NCI-H187 treated with DMSO at 0.1 percent for 48 hours (cell line): ENCODE measurements at regions not wholly inside any gene's neighbourhood (a gene's known extent, or its start where the extent isn't known, plus 50 kb on each side); places are given as distances from the start of the nearest gene placed in this dataset.

Experiments used
- DNase-seq: peaks from one replicate; lab custom pipeline; 2025; lab: John Stamatoyannopoulos, UW

- no peak for DNase-seq
These were observed 71.0 kb upstream of the TAF1B start for GRCh38 chr2:9772035-9772998.

DNA sequence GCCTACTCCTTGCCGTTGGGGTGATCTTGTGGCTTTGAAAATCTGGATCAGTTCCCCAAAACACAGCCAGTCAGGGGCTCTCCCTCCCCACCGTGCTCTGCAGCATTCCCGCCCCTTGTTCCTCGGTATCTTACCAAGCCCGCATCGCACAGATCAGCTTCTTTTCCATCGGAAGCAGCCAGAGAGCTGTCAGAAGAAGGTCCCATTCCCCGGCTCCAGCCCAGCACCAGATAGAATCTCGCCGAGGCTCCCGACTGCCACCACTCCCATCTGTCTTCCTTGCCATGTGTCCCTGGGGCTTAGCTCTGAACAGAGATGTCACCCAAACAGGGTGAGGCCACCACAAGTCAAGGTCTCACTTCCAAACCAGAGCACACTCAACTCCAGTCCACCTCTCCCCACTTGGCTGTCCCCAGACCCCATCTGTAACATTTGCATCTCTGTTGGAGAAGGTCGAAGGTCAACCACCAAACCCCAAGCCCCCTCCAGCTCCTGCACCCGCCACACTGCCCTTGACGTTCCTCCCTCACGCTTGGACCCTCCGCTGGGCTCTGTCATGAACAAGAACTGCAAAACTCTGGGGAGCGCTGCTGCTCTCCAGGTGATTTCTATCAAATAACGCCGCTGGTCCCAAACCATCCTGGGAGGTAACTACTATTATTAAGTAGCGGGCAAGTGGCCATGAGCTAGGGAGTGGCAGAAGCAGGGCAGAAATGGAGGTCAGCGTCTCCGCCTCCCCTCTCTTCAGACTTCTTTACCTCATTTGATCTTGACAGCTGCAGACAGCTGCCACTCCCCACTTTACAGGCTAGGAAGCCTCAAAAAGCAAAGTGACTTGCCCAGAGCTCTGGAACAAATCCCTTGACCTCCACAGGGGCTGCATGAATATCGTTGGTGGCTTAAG lies 70.0 kb upstream of the TAF1B start:
- no peak for DNase-seq

GRCh38 chr2:9773903-9774239 lies 69.4 kb upstream of the TAF1B start:
- DNase-seq = no peak

- no peak for DNase-seq
These were observed 69.0 kb upstream of the TAF1B start for GRCh38 chr2:9774266-9774665.

GRCh38 chr2:9775351-9775750 lies 67.9 kb upstream of the TAF1B start:
- no peak for DNase-seq

GRCh38 chr2:9775999-9776712 lies 67.1 kb upstream of the TAF1B start:
- no peak for DNase-seq

DNA sequence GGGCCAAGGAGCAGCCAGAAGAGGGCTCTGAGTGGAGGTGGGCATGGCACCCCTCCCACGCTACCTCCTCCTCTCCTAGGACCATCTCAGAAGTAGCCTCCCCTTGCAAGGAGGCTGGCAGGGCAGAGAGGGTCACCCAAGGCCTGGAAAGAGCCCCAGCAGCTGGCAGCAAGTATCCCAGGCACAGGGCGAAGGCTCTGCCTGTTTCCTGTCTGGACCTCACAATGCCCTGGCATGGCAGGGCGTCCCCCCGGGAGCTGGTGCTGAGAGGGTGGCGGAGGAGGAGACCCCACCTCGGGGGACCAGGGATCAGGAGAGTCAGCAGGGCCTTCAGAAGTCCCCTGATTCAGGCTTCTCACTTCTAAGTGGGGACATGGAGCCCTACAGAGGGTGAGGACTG lies 66.2 kb upstream of the TAF1B start:
- no peak for DNase-seq

DNA sequence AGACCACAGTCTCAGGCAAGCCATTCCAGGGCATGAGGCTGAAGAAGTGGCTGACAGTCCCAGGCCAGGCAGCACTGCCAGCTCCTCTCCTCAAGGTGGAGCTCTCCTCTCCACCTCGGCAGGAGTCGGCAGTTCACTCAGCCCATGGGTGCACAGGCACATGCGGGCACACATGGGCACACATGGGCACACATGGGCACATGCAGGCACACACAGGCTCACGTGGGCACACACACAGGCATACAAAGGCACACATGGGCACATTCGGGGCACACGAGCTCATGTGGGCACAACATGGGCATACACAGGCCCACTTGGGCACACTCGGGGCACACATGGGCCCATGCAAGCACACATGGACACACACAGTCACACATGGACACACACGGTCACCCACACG lies 65.3 kb upstream of the TAF1B start:
- DNase-seq = no peak

DNA sequence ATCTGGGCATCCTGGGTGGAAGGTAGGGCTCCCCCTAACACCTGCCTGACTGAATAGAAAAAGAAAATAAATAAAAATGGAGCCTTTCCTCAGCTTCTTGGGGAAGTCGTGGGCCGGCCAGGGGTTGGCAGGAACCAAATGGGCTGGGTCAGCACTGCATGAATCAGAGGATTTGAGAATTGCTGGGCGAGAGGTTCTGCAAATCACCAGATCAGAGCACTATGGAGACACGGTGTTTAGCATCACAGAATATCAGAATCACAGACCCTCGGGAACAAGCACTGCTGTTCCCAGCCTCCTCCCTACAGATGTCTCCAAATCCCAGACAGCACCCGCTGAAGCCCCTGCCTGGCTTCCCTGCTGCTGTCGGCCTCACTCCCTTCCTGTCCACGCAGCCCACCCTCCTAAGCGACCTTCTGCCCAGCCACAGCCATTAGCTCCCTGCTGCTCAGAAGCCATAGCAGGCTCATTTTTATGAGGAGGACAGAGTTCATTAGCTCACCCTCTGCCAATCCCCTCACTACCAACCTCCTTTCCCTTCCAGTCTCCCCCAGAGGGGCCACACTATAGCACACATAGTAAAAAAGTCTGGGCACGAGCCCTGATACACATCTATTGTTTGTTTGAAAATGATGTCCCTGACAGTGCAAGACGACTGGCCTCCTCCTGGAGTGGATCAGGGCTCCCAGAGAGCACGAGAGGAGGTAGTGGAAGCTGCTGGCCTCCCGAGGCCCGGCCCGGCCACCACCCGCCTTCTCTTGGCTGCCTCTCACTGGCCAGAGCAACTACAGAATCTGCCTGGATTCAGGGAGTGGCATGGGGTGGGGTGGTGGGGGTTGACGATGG lies 64.6 kb upstream of the TAF1B start:
- DNase-seq = no peak

DNA sequence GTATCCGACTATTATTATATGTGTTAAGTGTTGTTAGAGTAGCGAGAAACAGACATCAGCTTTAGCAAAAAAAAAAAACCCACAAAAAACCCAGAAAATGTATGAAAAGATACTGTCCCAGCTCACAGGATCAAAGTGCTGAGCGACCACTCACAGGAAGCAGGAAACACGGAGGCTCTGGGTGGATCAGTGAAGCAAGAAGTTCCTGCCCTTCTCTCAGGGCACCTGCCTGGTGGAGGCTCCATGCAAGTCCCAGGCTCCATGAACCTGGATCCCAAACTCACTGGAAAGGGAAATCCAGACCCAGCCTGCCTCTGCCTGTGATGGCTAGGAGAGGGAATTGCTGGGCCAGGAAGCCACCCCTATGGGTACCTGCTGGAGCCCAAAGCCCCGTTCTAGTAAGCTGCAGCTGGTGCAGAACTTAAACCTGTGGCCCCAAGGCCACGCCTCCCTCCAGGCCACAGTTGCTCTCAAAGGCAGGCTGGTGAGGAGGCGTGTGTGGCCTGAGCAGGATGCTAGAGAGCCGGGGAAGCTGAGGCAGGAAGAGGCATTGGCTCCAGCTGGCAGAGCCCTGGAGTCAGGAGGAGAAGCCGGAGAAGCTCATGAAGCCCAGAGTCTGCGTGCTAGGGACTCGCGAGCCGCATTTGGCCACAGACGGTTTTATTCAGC lies 63.5 kb upstream of the TAF1B start:
- DNase-seq = no peak

DNA sequence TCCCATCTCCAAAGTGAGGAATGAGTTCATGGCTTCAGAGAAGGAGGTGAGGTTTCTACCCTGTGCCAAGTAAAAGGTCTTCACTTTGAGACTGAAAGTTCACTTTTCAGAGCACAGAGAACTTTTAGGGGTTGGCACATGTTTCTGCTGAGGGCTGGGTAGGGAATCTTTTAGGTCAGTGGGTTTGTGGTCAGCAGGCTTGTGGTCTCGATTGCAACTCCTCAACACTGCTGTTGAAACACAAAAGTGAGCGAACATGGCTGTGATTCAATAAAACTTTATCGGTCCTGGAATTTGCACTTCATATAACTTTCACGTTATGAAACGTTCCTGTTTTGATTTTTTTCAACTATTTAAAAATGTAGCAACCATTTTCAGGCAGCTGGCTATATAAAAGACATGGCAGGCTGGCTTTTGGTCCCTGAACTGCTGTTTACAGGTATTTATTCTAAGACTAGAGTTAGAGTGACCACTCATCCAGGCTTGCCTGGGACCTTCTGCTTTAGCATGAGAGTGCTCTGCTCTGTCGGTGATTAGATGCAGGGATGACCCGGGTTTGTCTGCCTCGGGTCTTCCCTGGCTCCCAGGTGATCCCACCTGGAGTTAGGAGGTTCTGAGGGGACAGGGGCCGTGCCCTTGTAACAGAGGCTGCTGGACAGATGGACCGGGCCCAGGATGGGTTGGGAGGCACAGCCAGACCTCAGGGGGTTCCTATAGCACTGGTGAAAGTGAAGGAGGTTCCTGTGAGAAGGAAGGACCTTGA lies 62.7 kb upstream of the TAF1B start:
- no peak for DNase-seq

DNA sequence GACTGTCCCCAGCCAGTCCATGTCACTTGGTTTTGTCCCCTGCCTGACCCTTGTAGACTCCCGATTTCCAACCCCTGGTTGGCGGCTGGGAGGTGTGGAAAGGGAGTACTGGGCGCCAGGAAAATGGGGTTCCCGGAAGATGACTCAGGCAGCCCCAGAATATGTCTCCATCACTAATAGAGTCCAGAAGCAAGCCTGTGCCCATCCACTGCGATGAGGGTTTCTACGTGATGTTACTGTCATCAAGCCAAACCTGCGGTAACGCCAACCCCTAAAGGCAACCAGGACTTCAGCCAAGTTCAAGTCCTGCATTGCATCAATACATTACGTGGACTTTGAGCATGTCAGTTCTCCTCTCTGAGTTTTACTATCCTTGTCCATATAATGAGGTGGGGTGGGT lies 62.0 kb upstream of the TAF1B start:
- no peak for DNase-seq

- peak; percentile 41 for DNase-seq
These were observed 61.0 kb upstream of the TAF1B start for GRCh38 chr2:9782197-9782719.

DNA sequence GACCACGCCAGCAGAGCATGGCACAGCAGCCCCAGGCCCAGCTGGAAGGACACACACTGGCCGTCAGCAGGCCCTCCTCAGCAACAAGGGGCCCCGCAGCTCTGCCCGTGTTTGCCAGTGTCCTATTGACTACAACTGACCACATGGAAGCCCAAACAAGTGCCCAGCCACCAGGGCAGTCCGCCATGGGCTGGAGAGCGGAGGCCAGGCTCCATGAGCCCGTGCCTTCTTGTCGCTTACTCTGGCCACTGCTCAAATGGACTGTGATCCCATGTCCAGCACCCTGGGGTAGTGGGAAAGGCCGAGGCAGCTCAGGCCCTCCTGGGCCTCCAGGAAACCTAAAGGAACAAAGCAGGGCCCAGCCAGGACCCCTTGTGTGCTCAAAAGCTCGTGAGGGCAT lies 53.9 kb upstream of the TAF1B start:
- DNase-seq = no peak

DNA sequence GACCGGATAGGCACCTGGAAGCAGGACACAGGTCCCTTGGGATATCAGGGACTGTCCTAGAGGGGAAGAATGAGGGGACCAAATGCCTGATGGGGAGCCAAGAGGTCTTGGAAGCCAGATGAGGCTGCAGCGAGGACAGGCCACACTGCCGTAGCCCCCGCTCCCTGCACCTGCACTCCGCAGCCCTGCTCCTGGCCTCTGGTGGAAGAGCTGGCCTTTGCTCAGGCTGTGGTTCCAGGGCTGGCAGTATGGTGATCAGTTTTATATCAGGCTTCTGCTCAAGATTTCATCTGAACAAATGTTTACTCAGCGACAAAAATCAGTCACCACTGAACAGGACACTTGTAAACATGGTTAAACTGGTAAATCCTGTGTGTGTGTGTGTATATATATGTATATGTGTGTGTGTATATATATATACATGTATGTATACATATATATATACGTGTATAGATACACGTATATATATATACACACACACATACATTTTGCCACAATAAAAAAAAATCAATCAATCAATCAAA lies 52.5 kb upstream of the TAF1B start:
- no peak for DNase-seq

- no peak for DNase-seq
These were observed 51.6 kb upstream of the TAF1B start for GRCh38 chr2:9791711-9792110.

- no peak for DNase-seq
These were observed 49.9 kb upstream of the TAF1B start for GRCh38 chr2:9793156-9793917.
